22Rv1 (cell line): ENCODE measurements at regions not wholly inside any gene's neighbourhood (a gene's known extent, or its start where the extent isn't known, plus 50 kb on each side); places are given as distances from the start of the nearest gene placed in this dataset.

Experiments
- H3K27ac ChIP-seq: fragments of 450-650 bp; 2 replicates; pipeline ENCODE4 v1.5.1; 2017
- CTCF ChIP-seq: fragments of 450-650 bp; IDR thresholded peaks from 2 replicates; pipeline ENCODE4 v1.5.1; 2017; ENCODE audit warnings: mild to moderate bottlenecking
- ZFX ChIP-seq: fragments of 450-650 bp; IDR thresholded peaks from 2 replicates; pipeline ENCODE4 v1.6.1; 2017; ENCODE audit warnings: antibody characterized with exemption, borderline replicate concordance

GRCh38 chr2:187869195-187869594 lies 315.0 kb upstream of the TFPI start:
- no peak overlapping the region for H3K27ac ChIP-seq
- no peak for TF ChIP-seq ZFX
- TF ChIP-seq CTCF: no peak

- no peak overlapping the region for H3K27ac ChIP-seq
- TF ChIP-seq CTCF: no peak
- no peak for TF ChIP-seq ZFX
Observed at GRCh38 chr2:187871506-187871905, 317.3 kb upstream of the TFPI start.

- TF ChIP-seq ZFX (no peak), CTCF (no peak)
- H3K27ac ChIP-seq: no peak overlapping the region
Observed at GRCh38 chr2:187873132-187873531, 318.9 kb upstream of the TFPI start.

DNA sequence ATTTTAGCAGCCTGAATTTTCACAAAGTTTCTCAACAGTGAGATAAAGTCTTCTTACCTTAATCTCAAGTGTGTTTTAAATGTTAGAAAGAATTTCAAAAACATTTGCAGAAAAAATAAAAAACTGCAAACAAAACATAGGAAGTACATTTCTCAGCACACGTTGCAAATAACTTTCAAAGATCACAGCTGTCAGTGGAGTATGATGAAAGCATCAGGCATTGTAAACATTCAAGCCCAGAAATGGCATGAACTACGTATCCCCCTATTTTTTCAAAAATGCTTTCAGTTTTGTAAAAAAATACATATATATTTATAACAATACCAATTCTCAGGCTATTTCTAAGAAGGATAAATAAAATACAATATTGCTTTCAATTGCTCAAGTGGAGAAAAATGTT lies 320.6 kb upstream of the TFPI start:
- TF ChIP-seq CTCF (no peak), ZFX (no peak)
- no peak overlapping the region for H3K27ac ChIP-seq

DNA sequence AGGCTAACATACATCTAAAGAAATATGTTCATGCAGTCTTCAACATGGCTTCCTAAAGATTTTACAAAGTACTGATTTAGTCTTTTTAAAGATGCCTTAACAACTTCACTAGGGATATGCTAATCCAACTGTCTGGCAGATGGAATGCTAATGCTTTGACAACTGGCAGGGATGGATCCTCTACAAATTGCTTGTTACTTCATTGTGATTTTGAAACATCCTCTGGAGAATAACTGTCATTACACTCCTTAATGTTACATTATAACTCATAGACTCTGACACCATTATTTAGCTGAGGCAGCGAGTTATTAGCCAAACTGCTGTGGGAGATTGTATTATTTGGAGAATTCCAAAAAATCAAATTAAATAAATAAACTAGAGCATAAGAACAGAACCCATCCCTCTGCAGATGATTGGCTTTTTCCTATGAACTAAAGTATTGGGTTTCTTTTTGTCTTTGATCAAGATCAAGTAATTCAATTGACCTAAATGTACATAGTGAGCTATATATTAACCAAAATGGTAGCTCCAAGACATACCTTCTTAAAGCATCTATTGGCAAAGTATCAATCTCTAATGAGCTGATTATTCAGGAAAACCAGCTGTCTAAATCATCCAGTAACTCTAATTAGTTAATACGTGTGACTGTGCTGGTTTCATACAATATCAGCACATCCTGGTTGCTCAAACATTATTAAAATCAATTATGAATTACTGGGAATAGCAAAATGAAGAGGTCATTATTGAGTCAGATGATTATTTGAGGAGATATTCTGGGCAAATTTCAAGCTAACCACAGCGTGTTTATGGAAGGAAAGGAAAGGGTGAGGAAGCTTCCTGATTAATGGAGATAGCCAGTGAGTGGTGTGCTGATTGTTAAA lies 321.3 kb upstream of the TFPI start:
- no peak overlapping the region for H3K27ac ChIP-seq
- TF ChIP-seq ZFX: no peak
- TF ChIP-seq CTCF: no peak

DNA sequence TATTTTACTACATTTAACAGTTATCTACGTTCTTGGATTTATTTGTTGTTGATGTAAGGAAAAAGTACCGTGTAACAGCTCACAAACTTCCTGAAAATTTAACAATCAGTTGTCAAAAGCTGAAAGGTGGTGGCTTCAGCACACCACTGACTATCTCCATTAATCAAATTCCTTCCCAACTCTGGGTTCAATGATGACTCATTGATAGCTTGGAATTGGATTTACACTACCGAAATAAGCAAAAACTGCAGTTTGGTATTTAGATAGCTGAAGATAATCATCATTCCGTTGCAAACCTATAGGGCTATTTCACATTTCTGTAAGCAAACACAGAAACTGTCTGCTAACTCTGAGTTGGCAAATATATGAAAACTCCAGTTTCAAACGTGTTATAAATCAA lies 322.3 kb upstream of the TFPI start:
- TF ChIP-seq ZFX (no peak), CTCF (no peak)
- H3K27ac ChIP-seq: no peak overlapping the region

GRCh38 chr2:187877391-187877790 lies 323.2 kb upstream of the TFPI start:
- TF ChIP-seq ZFX (no peak), CTCF (no peak)
- H3K27ac ChIP-seq: no peak overlapping the region
